H1 (cell line): ENCODE measurements at regions not wholly inside any gene's neighbourhood (a gene's known extent, or its start where the extent isn't known, plus 50 kb on each side); places are given as distances from the start of the nearest gene placed in this dataset.

Experiments used
- BCL11A ChIP-seq, 2 experiments: IDR thresholded peaks; one replicate each; pipeline ENCODE4 v1.6.1; 2011; ENCODE audit warnings: low read depth in 2 of 2, low read length in 2 of 2, mild to moderate bottlenecking in 2 of 2
- CHD1 ChIP-seq: IDR thresholded peaks from 2 replicates; pipeline ENCODE4 v1.6.1; 2012; ENCODE audit warnings: low read depth, low read length, improper control_type of control experiment
- E2F6 ChIP-seq: IDR thresholded peaks from 2 replicates; pipeline ENCODE4 v1.6.1; 2012; ENCODE audit warnings: inconsistent platforms
- EZH2 ChIP-seq: fragments of 200-600 bp; sonication (generic); IDR thresholded peaks from 2 replicates; pipeline ENCODE4 v1.7.1; 2012; ENCODE audit warnings: low read depth, mild to moderate bottlenecking, moderate library complexity, low read length, inconsistent platforms; ENCODE audit not compliant: severe bottlenecking
- SAP30 ChIP-seq: fragments of 300-600 bp; sonication (generic); IDR thresholded peaks from 2 replicates; pipeline ENCODE4 v1.7.1; 2012; ENCODE audit warnings: low read length, moderate library complexity, mild to moderate bottlenecking, inconsistent platforms; ENCODE audit not compliant: insufficient read depth, insufficient replicate concordance

- TF ChIP-seq E2F6 (no peak), CHD1 (no peak), BCL11A (IDR thresholded peaks at IDR 0.05; ENCODE audit: low read depth in 2 of 2, low read length in 2 of 2) (no peak), SAP30 (no peak), EZH2 (no peak)
Measured at GRCh38 chr3:65005486-65005885, 317.7 kb upstream of the ADAMTS9 start (continued).
